ENCODE measurements at regions not wholly inside any gene's neighbourhood (a gene's known extent, or its start where the extent isn't known, plus 50 kb on each side); places are given as distances from the start of the nearest gene placed in this dataset.

GRCh38 chr5:32848120-32848519, 137.0 kb downstream of the NPR3 start:
- TF ChIP-seq, protein P1, sequence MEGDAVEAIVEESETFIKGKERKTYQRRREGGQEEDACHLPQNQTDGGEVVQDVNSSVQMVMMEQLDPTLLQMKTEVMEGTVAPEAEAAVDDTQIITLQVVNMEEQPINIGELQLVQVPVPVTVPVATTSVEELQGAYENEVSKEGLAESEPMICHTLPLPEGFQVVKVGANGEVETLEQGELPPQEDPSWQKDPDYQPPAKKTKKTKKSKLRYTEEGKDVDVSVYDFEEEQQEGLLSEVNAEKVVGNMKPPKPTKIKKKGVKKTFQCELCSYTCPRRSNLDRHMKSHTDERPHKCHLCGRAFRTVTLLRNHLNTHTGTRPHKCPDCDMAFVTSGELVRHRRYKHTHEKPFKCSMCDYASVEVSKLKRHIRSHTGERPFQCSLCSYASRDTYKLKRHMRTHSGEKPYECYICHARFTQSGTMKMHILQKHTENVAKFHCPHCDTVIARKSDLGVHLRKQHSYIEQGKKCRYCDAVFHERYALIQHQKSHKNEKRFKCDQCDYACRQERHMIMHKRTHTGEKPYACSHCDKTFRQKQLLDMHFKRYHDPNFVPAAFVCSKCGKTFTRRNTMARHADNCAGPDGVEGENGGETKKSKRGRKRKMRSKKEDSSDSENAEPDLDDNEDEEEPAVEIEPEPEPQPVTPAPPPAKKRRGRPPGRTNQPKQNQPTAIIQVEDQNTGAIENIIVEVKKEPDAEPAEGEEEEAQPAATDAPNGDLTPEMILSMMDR (IDR thresholded peaks at IDR 0.05) = no peak
- TF ChIP-seq POLR2A (IDR thresholded peaks at IDR 0.05) (no peak), POLR2AphosphoS5 (IDR thresholded peaks at IDR 0.05) (no peak), EP300 (IDR thresholded peaks at IDR 0.05) (no peak)
